Smooth muscle cell (in vitro differentiated cells): ENCODE measurements at regions not wholly inside any gene's neighbourhood (a gene's known extent, or its start where the extent isn't known, plus 50 kb on each side); places are given as distances from the start of the nearest gene placed in this dataset.

Experiments used
- DNase-seq: peaks from one replicate; lab custom pipeline; 2025; ENCODE audit not compliant: unreplicated experiment; lab: John Stamatoyannopoulos, UW
- H2AFZ ChIP-seq: fragments of 200-600 bp; sonication (generic); 2 replicates; pipeline ENCODE4 v1.6.0; 2016; ENCODE audit warnings: antibody characterized with exemption, low read depth, mild to moderate bottlenecking
- H3F3A ChIP-seq: fragments of 200-600 bp; sonication (generic); 2 replicates; pipeline ENCODE4 v1.6.0; 2017; ENCODE audit warnings: antibody characterized with exemption, low read depth
- H3K27ac ChIP-seq: fragments of 200-600 bp; sonication (generic); 2 replicates; pipeline ENCODE4 v1.5.1; 2016; ENCODE audit warnings: low read depth, mild to moderate bottlenecking
- H3K27me3 ChIP-seq: fragments of 200-600 bp; sonication (generic); 2 replicates; pipeline ENCODE4 v1.6.1; 2016; ENCODE audit warnings: low read depth, mild to moderate bottlenecking
- H3K36me3 ChIP-seq: fragments of 200-600 bp; sonication (generic); 2 replicates; pipeline ENCODE4 v1.5.1; 2016; ENCODE audit warnings: low read depth
- H3K4me1 ChIP-seq: fragments of 200-600 bp; sonication (generic); 2 replicates; pipeline ENCODE4 v1.5.1; 2016; ENCODE audit warnings: low read depth
- H3K4me2 ChIP-seq: fragments of 200-600 bp; sonication (generic); 2 replicates; pipeline ENCODE4 v1.6.0; 2016; ENCODE audit warnings: mild to moderate bottlenecking
- H3K4me3 ChIP-seq: fragments of 200-600 bp; sonication (generic); 2 replicates; pipeline ENCODE4 v1.5.1; 2016; ENCODE audit warnings: mild to moderate bottlenecking
- H3K79me2 ChIP-seq: fragments of 200-600 bp; sonication (generic); 2 replicates; pipeline ENCODE4 v1.6.0; 2016; ENCODE audit warnings: low read depth, mild to moderate bottlenecking
- H3K9ac ChIP-seq: fragments of 200-600 bp; sonication (generic); 2 replicates; pipeline ENCODE4 v1.6.0; 2016; ENCODE audit warnings: low read depth
- H3K9me3 ChIP-seq: fragments of 200-600 bp; sonication (generic); replicated peaks from 2 replicates; pipeline ENCODE4 v1.5.1; 2016; ENCODE audit warnings: low read depth
- H4K20me1 ChIP-seq: fragments of 200-600 bp; sonication (generic); 2 replicates; pipeline ENCODE4 v1.6.0; 2016; ENCODE audit warnings: low read depth
- CTCF ChIP-seq: fragments of 200-600 bp; sonication (generic); IDR thresholded peaks from 2 replicates; pipeline ENCODE4 v1.5.1; 2017; ENCODE audit warnings: borderline replicate concordance, mild to moderate bottlenecking, antibody characterized with exemption; ENCODE audit not compliant: insufficient read depth, poor library complexity, severe bottlenecking
- WGBS: methylation state at CpG from one replicate; pipeline ENCODE4 v1.1.7; 2016; ENCODE audit warnings: low lambda C conversion rate; 5-methylcytosine and 5-hydroxymethylcytosine counted together

GRCh38 chr4:73684097-73684496, 56.3 kb upstream of the CXCL8 start:
- no peak overlapping the region for H2AFZ ChIP-seq
- no peak for TF ChIP-seq CTCF
- H3K36me3 ChIP-seq = no peaks in the 10 kb centered on the region
- no peaks in the 10 kb centered on the region for H3K4me1 ChIP-seq
- H3K9ac ChIP-seq = no peak overlapping the region
- 0% methylated on average over 1 of the region's 1 CpG for WGBS
- DNase-seq = no peak
- H3K27ac ChIP-seq = no peak overlapping the region
- no peak overlapping the region for H3K4me2 ChIP-seq
- no peak overlapping the region for H3K4me3 ChIP-seq
- no peaks in the 10 kb centered on the region for H3F3A ChIP-seq
- H4K20me1 ChIP-seq = no peaks in the 10 kb centered on the region
- no peaks in the 10 kb centered on the region for H3K79me2 ChIP-seq
- H3K27me3 ChIP-seq = no peaks in the 10 kb centered on the region
- H3K9me3 ChIP-seq = no peaks in the 10 kb centered on the region

- DNase-seq = no peak
- WGBS = 83% methylated on average over 1 of the region's 1 CpG
- H3K27ac ChIP-seq = no peak overlapping the region
These were observed 55.3 kb upstream of the CXCL8 start for GRCh38 chr4:73685052-73685451.

GRCh38 chr4:73687421-73687820, 52.9 kb upstream of the CXCL8 start:
- Histone ChIP-seq H3K9me3 (no peaks in the 10 kb centered on the region), H3F3A (no peaks in the 10 kb centered on the region), H3K79me2 (no peaks in the 10 kb centered on the region), H3K4me2 (no peak overlapping the region), H3K4me3 (no peak overlapping the region), H3K9ac (no peak overlapping the region), H2AFZ (no peak overlapping the region), H3K27ac (no peak overlapping the region), H3K4me1 (no peaks in the 10 kb centered on the region), H3K36me3 (no peaks in the 10 kb centered on the region), H3K27me3 (no peaks in the 10 kb centered on the region), H4K20me1 (no peaks in the 10 kb centered on the region)
- WGBS = 87% methylated on average over 1 of the region's 1 CpG
- no peak for DNase-seq
- no peak for TF ChIP-seq CTCF

More at GRCh38 chr4:73685052-73685451, 55.3 kb upstream of the CXCL8 start:
- Histone ChIP-seq H3K4me3 (no peak overlapping the region), H3K9me3 (no peaks in the 10 kb centered on the region), H2AFZ (no peak overlapping the region), H3K79me2 (no peaks in the 10 kb centered on the region), H4K20me1 (no peaks in the 10 kb centered on the region), H3K4me1 (no peaks in the 10 kb centered on the region), H3K4me2 (no peak overlapping the region), H3K36me3 (no peaks in the 10 kb centered on the region), H3F3A (no peaks in the 10 kb centered on the region), H3K27me3 (no peaks in the 10 kb centered on the region), H3K9ac (no peak overlapping the region)
- TF ChIP-seq CTCF = no peak

- H3K79me2 ChIP-seq = no peaks in the 10 kb centered on the region
- H3K27me3 ChIP-seq = no peaks in the 10 kb centered on the region
- DNase-seq = no peak
- no peaks in the 10 kb centered on the region for H3K9me3 ChIP-seq
- no peak overlapping the region for H2AFZ ChIP-seq
- no peaks in the 10 kb centered on the region for H3K36me3 ChIP-seq
- H3K4me3 ChIP-seq = no peak overlapping the region
- no peak overlapping the region for H3K9ac ChIP-seq
- no peaks in the 10 kb centered on the region for H3K4me1 ChIP-seq
- H3K4me2 ChIP-seq = no peak overlapping the region
- H4K20me1 ChIP-seq = no peaks in the 10 kb centered on the region
- TF ChIP-seq CTCF = no peak
- H3K27ac ChIP-seq = no peak overlapping the region
- no peaks in the 10 kb centered on the region for H3F3A ChIP-seq
These were observed 50.2 kb upstream of the CXCL8 start for GRCh38 chr4:73690051-73690738.
